GM12878 (cell line): ENCODE measurements at regions not wholly inside any gene's neighbourhood (a gene's known extent, or its start where the extent isn't known, plus 50 kb on each side); places are given as distances from the start of the nearest gene placed in this dataset.

ENCODE experiments used
- SP1 ChIP-seq: IDR thresholded peaks from one replicate; pipeline ENCODE4 v1.6.1; 2011; ENCODE audit warnings: low read depth, low read length
- TCF12 ChIP-seq: IDR thresholded peaks from 2 replicates; pipeline ENCODE4 v1.6.1; 2011; ENCODE audit warnings: low read depth, mild to moderate bottlenecking, low read length
- TF ChIP-seq, protein P1 (sequence below), 3 experiments: IDR thresholded peaks in 2 of 3; conservative IDR thresholded peaks in 1 of 3; 2 replicates each; pipeline ENCODE4 v1.5.1; 2011; ENCODE audit warnings: low read depth in 3 of 3, low read length in 3 of 3, mild to moderate bottlenecking in 3 of 3, control low read depth in 2 of 3, moderate library complexity in 2 of 3, inconsistent platforms in 1 of 3, mixed read lengths in 1 of 3; ENCODE audit not compliant: control insufficient read depth in 2 of 3, insufficient read depth in 1 of 3; ENCODE audit errors: extremely low read depth in 1 of 3

DNA sequence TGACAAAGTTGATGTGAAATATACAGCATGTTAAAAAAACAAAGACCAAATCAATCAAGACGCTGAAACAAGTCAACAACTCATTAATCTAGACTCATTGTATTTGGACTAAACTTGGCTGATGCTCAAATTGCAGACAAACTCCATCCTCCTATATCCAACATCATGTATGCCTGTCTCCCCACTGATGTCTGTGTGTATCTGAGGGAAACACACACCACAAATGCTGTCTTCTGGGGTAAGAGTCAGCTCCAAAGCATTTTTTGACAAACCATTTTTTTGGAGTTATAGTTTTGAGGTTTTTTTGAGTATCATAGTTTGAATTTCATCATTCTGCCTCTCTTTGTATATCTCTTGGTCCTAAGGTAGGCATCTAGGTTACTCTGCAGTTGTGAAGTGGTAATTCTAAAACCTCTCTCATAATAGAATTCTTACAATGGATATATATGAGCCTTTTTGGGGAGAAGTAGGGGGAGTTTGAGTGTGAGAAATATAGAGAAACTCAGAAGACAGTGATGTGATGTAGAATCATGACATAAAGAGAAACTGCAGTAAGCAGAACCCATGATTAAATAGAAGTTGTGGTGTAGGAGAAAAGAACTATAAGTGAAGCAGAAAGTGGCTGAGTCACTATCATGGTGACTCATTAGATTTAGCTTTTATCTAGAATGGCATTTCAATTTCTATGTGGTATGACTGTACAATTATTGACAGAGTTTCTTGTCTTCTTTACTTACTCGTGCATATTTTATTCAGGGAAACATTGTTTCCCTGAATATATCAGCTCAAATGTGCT, 1531.1 kb upstream of the LRRTM3 start:
- no peak for TF ChIP-seq SP1
- TF ChIP-seq, protein P1, sequence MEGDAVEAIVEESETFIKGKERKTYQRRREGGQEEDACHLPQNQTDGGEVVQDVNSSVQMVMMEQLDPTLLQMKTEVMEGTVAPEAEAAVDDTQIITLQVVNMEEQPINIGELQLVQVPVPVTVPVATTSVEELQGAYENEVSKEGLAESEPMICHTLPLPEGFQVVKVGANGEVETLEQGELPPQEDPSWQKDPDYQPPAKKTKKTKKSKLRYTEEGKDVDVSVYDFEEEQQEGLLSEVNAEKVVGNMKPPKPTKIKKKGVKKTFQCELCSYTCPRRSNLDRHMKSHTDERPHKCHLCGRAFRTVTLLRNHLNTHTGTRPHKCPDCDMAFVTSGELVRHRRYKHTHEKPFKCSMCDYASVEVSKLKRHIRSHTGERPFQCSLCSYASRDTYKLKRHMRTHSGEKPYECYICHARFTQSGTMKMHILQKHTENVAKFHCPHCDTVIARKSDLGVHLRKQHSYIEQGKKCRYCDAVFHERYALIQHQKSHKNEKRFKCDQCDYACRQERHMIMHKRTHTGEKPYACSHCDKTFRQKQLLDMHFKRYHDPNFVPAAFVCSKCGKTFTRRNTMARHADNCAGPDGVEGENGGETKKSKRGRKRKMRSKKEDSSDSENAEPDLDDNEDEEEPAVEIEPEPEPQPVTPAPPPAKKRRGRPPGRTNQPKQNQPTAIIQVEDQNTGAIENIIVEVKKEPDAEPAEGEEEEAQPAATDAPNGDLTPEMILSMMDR (IDR thresholded peaks at IDR 0.05 in 2 of 3, conservative IDR thresholded peaks at IDR 0.05 in 1 of 3; ENCODE audit: control insufficient read depth in 2 of 3, extremely low read depth in 1 of 3, insufficient read depth in 1 of 3, low read depth in 3 of 3, low read length in 3 of 3) = no peak
- no peak for TF ChIP-seq TCF12
